HCT116 (cell line): ENCODE measurements at regions not wholly inside any gene's neighbourhood (a gene's known extent, or its start where the extent isn't known, plus 50 kb on each side); places are given as distances from the start of the nearest gene placed in this dataset.

ENCODE experiments used
- ATAC-seq: fragments of 200-7000 bp; cut with Tn5 transposase; 2 replicates; pipeline ENCODE4 v1.9.1; 2020; ENCODE audit warnings: mild to moderate bottlenecking, moderate library complexity
- BruUV-seq: library from RNA; stranded (reverse); fragments of 400-500 nt; replicated peaks from 2 replicates; lab custom pipeline; 2021; lab: Mats Ljungman, UMichigan
- CTCF ChIA-PET: fragments of 300-600 bp; sonication (Branson Sonifier 250); formaldehyde crosslinking; loops from one replicate; lab custom pipeline; 2021; ENCODE audit warnings: antibody characterized with exemption; lab: Charles Lee
- POLR2A ChIA-PET: fragments of 300-600, 350-600 bp; sonication (Branson Sonifier 250); formaldehyde crosslinking; loops from one replicate; lab custom pipeline; 2021; ENCODE audit warnings: antibody characterized with exemption; lab: Charles Lee
- RAD21 ChIA-PET, 2 experiments: fragments of 300-600 bp; sonication (Branson Sonifier 250); formaldehyde crosslinking; loops; one replicate each; lab custom pipeline; 2023; ENCODE audit warnings: low total read pairs in 2 of 2; ENCODE audit not compliant: uncharacterized antibody in 2 of 2, unreplicated experiment in 2 of 2, low non-redundant PET in 1 of 2; lab: Charles Lee
- DNase-seq: peaks from one replicate; pipeline ENCODE4 v3.0.0-alpha.2; 2010; ENCODE audit warnings: low read depth, low spot score
- H2AFZ ChIP-seq: fragments of 200-600 bp; shearing (Covaris generic), sonication (generic); 2 replicates; pipeline ENCODE4 v1.6.1; 2017; ENCODE audit warnings: low read depth, mixed run types, mixed read lengths, antibody characterized with exemption, low read length; ENCODE audit not compliant: poor library complexity, severe bottlenecking
- H3K27ac ChIP-seq: 2 replicates; pipeline ENCODE4 v1.5.1; 2012; ENCODE audit warnings: low read depth, low read length
- H3K27me3 ChIP-seq: fragments of 200-600 bp; sonication (generic); 2 replicates; pipeline ENCODE4 v1.6.1; 2016; ENCODE audit warnings: mixed run types, low read length, mixed read lengths; ENCODE audit not compliant: insufficient read depth
- H3K36me3 ChIP-seq, 2 experiments: fragments of 200-500 bp in 1 of 2; fragments of 200-600 bp in 1 of 2; sonication (Bioruptor generic) in 1 of 2; sonication (generic) in 1 of 2; 2 replicates each; pipeline versions ENCODE4 v1.5.1 to v1.6.1; 2014 to 2016; ENCODE audit warnings: low read length in 2 of 2, inconsistent platforms in 1 of 2, mixed read lengths in 1 of 2, mixed run types in 1 of 2; ENCODE audit not compliant: insufficient read depth in 2 of 2, control insufficient read depth in 1 of 2
- H3K4me1 ChIP-seq, 2 experiments: fragments of 200-600 bp in 1 of 2; sonication (generic) in 1 of 2; 2 replicates each; pipeline versions ENCODE4 v1.5.1 to v1.6.1; 2012 to 2017; ENCODE audit warnings: low read length in 2 of 2, inconsistent platforms in 1 of 2, mild to moderate bottlenecking in 1 of 2, mixed read lengths in 1 of 2, mixed run types in 1 of 2, moderate library complexity in 1 of 2; ENCODE audit not compliant: insufficient read depth in 2 of 2, control insufficient read depth in 1 of 2
- H3K4me2 ChIP-seq: fragments of 200-600 bp; sonication (generic); 2 replicates; pipeline ENCODE4 v1.6.1; 2017; ENCODE audit warnings: mixed run types, low read length, mixed read lengths
- H3K4me3 ChIP-seq, 2 experiments: fragments of 200-600 bp in 1 of 2; sonication (generic) in 1 of 2; replicated peaks in 1 of 2; 2 replicates each; pipeline ENCODE4 v1.5.1; 2011 to 2016; ENCODE audit warnings: low read length in 2 of 2, control low read depth in 1 of 2, low read depth in 1 of 2, mild to moderate bottlenecking in 1 of 2, mixed read lengths in 1 of 2, mixed run types in 1 of 2
- H3K79me2 ChIP-seq: fragments of 200-600 bp; sonication (generic); 2 replicates; pipeline ENCODE4 v1.6.1; 2017; ENCODE audit warnings: mild to moderate bottlenecking, mixed run types, low read length, moderate library complexity, mixed read lengths; ENCODE audit not compliant: insufficient read depth
- H3K9ac ChIP-seq: fragments of 200-600 bp; sonication (generic); 2 replicates; pipeline ENCODE4 v1.6.1; 2016; ENCODE audit warnings: low read length, mixed read lengths
- H3K9me2 ChIP-seq: fragments of 200-600 bp; sonication (generic), shearing (Covaris generic); 2 replicates; pipeline ENCODE4 v1.6.1; 2017; ENCODE audit warnings: mixed run types, mild to moderate bottlenecking, moderate library complexity; ENCODE audit not compliant: insufficient read depth
- H3K9me3 ChIP-seq, 2 experiments: fragments of 200-500 bp in 1 of 2; fragments of 200-600 bp in 1 of 2; sonication (Bioruptor generic) in 1 of 2; sonication (generic) in 1 of 2; 2 replicates each; pipeline ENCODE4 v1.6.1; 2014 to 2017; ENCODE audit warnings: low read length in 2 of 2, mixed read lengths in 2 of 2, inconsistent platforms in 1 of 2, low read depth in 1 of 2, mild to moderate bottlenecking in 1 of 2, mixed run types in 1 of 2, moderate library complexity in 1 of 2; ENCODE audit not compliant: control insufficient read depth in 1 of 2, insufficient read depth in 1 of 2
- H4K20me1 ChIP-seq: fragments of 200-600 bp; sonication (generic), shearing (Covaris generic); 2 replicates; pipeline ENCODE4 v1.6.1; 2017; ENCODE audit warnings: mixed run types, mild to moderate bottlenecking, moderate library complexity; ENCODE audit not compliant: insufficient read depth
- CBX3 ChIP-seq: IDR thresholded peaks from 2 replicates; pipeline ENCODE4 v1.6.1; 2012; ENCODE audit warnings: low read depth
- CEBPB ChIP-seq: IDR thresholded peaks from 2 replicates; pipeline ENCODE4 v1.6.1; 2012; ENCODE audit warnings: low read depth
- EGR1 ChIP-seq: IDR thresholded peaks from 2 replicates; pipeline ENCODE4 v1.6.1; 2012; ENCODE audit warnings: low read depth
- EZH2 ChIP-seq: fragments of 200-600 bp; sonication (generic); IDR thresholded peaks from 2 replicates; pipeline ENCODE4 v1.6.1; 2017; ENCODE audit warnings: antibody characterized with exemption, mixed run types
- JUND ChIP-seq: IDR thresholded peaks from 2 replicates; pipeline ENCODE4 v1.6.1; 2012
- RAD21 ChIP-seq: IDR thresholded peaks from 2 replicates; pipeline ENCODE4 v1.6.1; 2012; ENCODE audit warnings: low read depth, mild to moderate bottlenecking
- SIN3A ChIP-seq: IDR thresholded peaks from 2 replicates; pipeline ENCODE4 v1.6.1; 2012; ENCODE audit warnings: low read depth
- SP1 ChIP-seq: IDR thresholded peaks from 2 replicates; pipeline ENCODE4 v1.6.1; 2012; ENCODE audit warnings: low read depth
- SRF ChIP-seq: IDR thresholded peaks from 2 replicates; pipeline ENCODE4 v1.6.1; 2012; ENCODE audit warnings: low read depth
- ZNF274 ChIP-seq: fragments of 200-500 bp; sonication (Bioruptor generic); IDR thresholded peaks from 2 replicates; pipeline ENCODE4 v1.6.1; 2014; ENCODE audit warnings: mild to moderate bottlenecking, low read depth, low read length, inconsistent platforms
- intact Hi-C: fragments of 100-400 bp; cut with micrococcal nuclease; formaldehyde crosslinking; loops from 2 replicates; pipeline ENCODE4 v1.10.0; 2022
- TF ChIP-seq, protein P1 (sequence below): IDR thresholded peaks from 2 replicates; pipeline ENCODE4 v1.6.1; 2012
- TF ChIP-seq, protein P2 (sequence below), 3 experiments: fragments of 200-600 bp in 1 of 3; sonication (generic) in 1 of 3; IDR thresholded peaks in 2 of 3; conservative IDR thresholded peaks in 1 of 3; 2 replicates each; pipeline ENCODE4 v1.5.1; 2012 to 2017; ENCODE audit warnings: low read depth in 2 of 3, low read length in 2 of 3, antibody characterized with exemption in 1 of 3, borderline replicate concordance in 1 of 3, control low read depth in 1 of 3, mild to moderate bottlenecking in 1 of 3, mixed read lengths in 1 of 3, mixed run types in 1 of 3, moderate library complexity in 1 of 3; ENCODE audit not compliant: insufficient read depth in 1 of 3

DNA sequence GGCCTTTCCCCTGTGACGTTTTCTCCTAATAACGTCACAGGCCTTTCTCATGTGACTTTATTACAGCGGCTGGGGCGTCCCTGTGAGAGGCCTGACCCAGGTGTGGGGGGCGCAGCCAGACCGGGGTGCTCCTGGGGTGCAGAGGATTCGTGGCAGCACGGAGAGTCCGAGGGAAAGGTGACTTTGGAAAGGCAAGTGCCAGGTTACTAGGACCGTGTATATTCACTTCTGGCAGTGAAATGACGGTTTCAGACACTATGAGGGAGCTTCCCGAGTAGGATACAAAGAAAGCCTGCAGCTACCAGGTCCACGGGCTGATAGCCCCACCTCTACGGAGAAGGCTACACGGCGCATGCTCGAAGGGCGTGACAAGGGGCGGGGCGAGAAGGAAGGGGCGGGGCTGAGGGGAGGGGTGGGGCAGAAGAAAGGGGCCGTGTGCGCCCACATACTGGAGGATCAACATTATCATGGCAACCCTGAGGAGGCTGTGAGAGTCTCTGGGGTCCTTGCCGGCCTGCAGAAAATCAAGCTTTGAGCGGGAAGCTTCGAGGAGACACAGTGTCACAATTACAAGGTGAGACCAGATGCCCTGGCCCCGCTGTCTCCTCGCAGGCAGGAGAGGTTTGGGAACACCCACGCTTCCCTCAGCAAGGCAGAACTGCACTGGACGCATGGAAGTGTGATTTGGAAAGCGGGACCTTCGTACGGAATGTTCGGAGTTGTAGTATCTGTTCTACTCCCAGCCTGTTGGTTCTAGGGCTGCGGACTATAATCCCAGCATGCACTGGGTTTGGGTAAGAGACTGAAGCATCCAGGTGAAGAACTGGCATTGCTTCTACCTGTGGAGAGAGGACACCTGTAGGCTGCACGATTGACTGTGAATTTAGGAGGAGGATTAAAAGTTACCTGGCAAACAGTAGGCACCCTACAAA lies 54.4 kb upstream of the ZNF337 start:
- H4K20me1 ChIP-seq = no peaks in the 10 kb centered on the region
- H3K4me3 ChIP-seq = no peak overlapping the region
- ChIA-PET POLR2A (no interaction called here), CTCF (no interaction called here), RAD21 (no interaction called here)
- no peak overlapping the region for H3K27ac ChIP-seq
- intact Hi-C loops = no loop called here
- no peaks in the 10 kb centered on the region for H3K36me3 ChIP-seq
- H2AFZ ChIP-seq = no peak overlapping the region
- H3K79me2 ChIP-seq = no peaks in the 10 kb centered on the region
- TF ChIP-seq CBX3 = no peak
- TF ChIP-seq CEBPB = no peak
- TF ChIP-seq EGR1 = no peak
- no peak for TF ChIP-seq SRF
- TF ChIP-seq RAD21 = no peak
- no peak for TF ChIP-seq SIN3A
- TF ChIP-seq, protein P1, sequence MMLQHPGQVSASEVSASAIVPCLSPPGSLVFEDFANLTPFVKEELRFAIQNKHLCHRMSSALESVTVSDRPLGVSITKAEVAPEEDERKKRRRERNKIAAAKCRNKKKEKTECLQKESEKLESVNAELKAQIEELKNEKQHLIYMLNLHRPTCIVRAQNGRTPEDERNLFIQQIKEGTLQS = no peak
- TF ChIP-seq JUND = no peak
- TF ChIP-seq, protein P2, sequence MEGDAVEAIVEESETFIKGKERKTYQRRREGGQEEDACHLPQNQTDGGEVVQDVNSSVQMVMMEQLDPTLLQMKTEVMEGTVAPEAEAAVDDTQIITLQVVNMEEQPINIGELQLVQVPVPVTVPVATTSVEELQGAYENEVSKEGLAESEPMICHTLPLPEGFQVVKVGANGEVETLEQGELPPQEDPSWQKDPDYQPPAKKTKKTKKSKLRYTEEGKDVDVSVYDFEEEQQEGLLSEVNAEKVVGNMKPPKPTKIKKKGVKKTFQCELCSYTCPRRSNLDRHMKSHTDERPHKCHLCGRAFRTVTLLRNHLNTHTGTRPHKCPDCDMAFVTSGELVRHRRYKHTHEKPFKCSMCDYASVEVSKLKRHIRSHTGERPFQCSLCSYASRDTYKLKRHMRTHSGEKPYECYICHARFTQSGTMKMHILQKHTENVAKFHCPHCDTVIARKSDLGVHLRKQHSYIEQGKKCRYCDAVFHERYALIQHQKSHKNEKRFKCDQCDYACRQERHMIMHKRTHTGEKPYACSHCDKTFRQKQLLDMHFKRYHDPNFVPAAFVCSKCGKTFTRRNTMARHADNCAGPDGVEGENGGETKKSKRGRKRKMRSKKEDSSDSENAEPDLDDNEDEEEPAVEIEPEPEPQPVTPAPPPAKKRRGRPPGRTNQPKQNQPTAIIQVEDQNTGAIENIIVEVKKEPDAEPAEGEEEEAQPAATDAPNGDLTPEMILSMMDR (IDR thresholded peaks at IDR 0.05 in 2 of 3, conservative IDR thresholded peaks at IDR 0.05 in 1 of 3; ENCODE audit: borderline replicate concordance in 1 of 3, insufficient read depth in 1 of 3, low read depth in 2 of 3, low read length in 2 of 3) = no peak
- no peak for TF ChIP-seq ZNF274
- TF ChIP-seq SP1 = no peak
- no peak for TF ChIP-seq EZH2
- ATAC-seq (peak; percentile 58), DNase-seq (no peak)
- no peak overlapping the region for H3K4me2 ChIP-seq
- no peaks in the 10 kb centered on the region for H3K27me3 ChIP-seq
- H3K4me1 ChIP-seq = no peaks in the 10 kb centered on the region
- no peaks in the 10 kb centered on the region for H3K9me2 ChIP-seq
- no TSS peak for BruUV-seq
- H3K9ac ChIP-seq = no peak overlapping the region
- no peaks in the 10 kb centered on the region for H3K9me3 ChIP-seq
